Stimulated activated effector memory CD8-positive, alpha-beta T cell treated with anti-CD3 and anti-CD28 coated beads, Interleukin-12 subunit alpha, Interleukin-12 subunit beta, amount 100 ng/mL, for 72 hours (primary cell): ENCODE measurements at regions not wholly inside any gene's neighbourhood (a gene's known extent, or its start where the extent isn't known, plus 50 kb on each side); places are given as distances from the start of the nearest gene placed in this dataset.
A peak's percentile ranks its signal among the peaks of the same experiment; 100 is the strongest.

ENCODE experiments used
- ATAC-seq: fragments of 150-1000 bp; cut with Tn5 transposase; 2 replicates; pipeline ENCODE4 v1.10.0; 2021
- DNase-seq, 2 donors: peaks; one replicate each; pipeline ENCODE4 v3.0.0; 2021 to 2022; ENCODE audit warnings: low spot score in 2 of 2
- H3K27ac Mint-ChIP-seq: one replicate; pipeline ENCODE4 v1.8.0; 2022; ENCODE audit warnings: mild to moderate bottlenecking, mixed read lengths
- H3K36me3 Mint-ChIP-seq: one replicate; pipeline ENCODE4 v1.8.0; 2022; ENCODE audit warnings: mild to moderate bottlenecking, mixed read lengths
- H3K4me1 Mint-ChIP-seq: one replicate; pipeline ENCODE4 v1.8.0; 2022; ENCODE audit warnings: mixed read lengths
- H3K4me3 Mint-ChIP-seq: one replicate; pipeline ENCODE4 v1.8.0; 2022; ENCODE audit warnings: mild to moderate bottlenecking, mixed read lengths
- H3K9me3 Mint-ChIP-seq: one replicate; pipeline ENCODE4 v1.8.0; 2022; ENCODE audit warnings: mixed read lengths

- no peak overlapping the region for H3K27ac Mint-ChIP-seq
- H3K9me3 Mint-ChIP-seq = no peaks in the 10 kb centered on the region
- H3K4me1 Mint-ChIP-seq = no peaks in the 10 kb centered on the region
- no peak for ATAC-seq
- no peak overlapping the region for H3K4me3 Mint-ChIP-seq
- no peak for DNase-seq
- no peaks in the 10 kb centered on the region for H3K36me3 Mint-ChIP-seq
Observed at GRCh38 chr5:82820961-82821845, 256.0 kb downstream of the TMEM167A start.

- DNase-seq (no peak), ATAC-seq (peak; percentile 48)
- H3K4me3 Mint-ChIP-seq = no peak overlapping the region
- H3K9me3 Mint-ChIP-seq = no peaks in the 10 kb centered on the region
- H3K36me3 Mint-ChIP-seq = no peaks in the 10 kb centered on the region
- H3K27ac Mint-ChIP-seq = no peak overlapping the region
- no peaks in the 10 kb centered on the region for H3K4me1 Mint-ChIP-seq
Observed at GRCh38 chr5:82820188-82820587, 257.0 kb downstream of the TMEM167A start.

- no peaks in the 10 kb centered on the region for H3K9me3 Mint-ChIP-seq
- no peak for DNase-seq
- H3K4me3 Mint-ChIP-seq = no peak overlapping the region
- H3K4me1 Mint-ChIP-seq = no peaks in the 10 kb centered on the region
- no peak overlapping the region for H3K27ac Mint-ChIP-seq
- ATAC-seq = peak; percentile 45
- H3K36me3 Mint-ChIP-seq = no peaks in the 10 kb centered on the region
Observed at GRCh38 chr5:82817897-82818676, 259.1 kb downstream of the TMEM167A start.

GRCh38 chr5:82816926-82817325 is 260.3 kb downstream of the TMEM167A start:
- Mint-ChIP-seq H3K4me1 (no peaks in the 10 kb centered on the region), H3K4me3 (no peak overlapping the region), H3K36me3 (no peaks in the 10 kb centered on the region), H3K27ac (no peak overlapping the region), H3K9me3 (no peaks in the 10 kb centered on the region)
- no peak for DNase-seq
- ATAC-seq = no peak

GRCh38 chr5:82815871-82816270 is 261.3 kb downstream of the TMEM167A start:
- no peak overlapping the region for H3K27ac Mint-ChIP-seq
- no peak overlapping the region for H3K4me3 Mint-ChIP-seq
- no peak for DNase-seq
- H3K4me1 Mint-ChIP-seq = no peaks in the 10 kb centered on the region
- no peaks in the 10 kb centered on the region for H3K36me3 Mint-ChIP-seq
- H3K9me3 Mint-ChIP-seq = no peaks in the 10 kb centered on the region
- ATAC-seq = no peak

GRCh38 chr5:82813861-82814260 is 263.3 kb downstream of the TMEM167A start:
- no peak for DNase-seq
- H3K9me3 Mint-ChIP-seq = no peaks in the 10 kb centered on the region
- no peaks in the 10 kb centered on the region for H3K36me3 Mint-ChIP-seq
- no peak overlapping the region for H3K27ac Mint-ChIP-seq
- H3K4me1 Mint-ChIP-seq = no peaks in the 10 kb centered on the region
- ATAC-seq = no peak
- no peak overlapping the region for H3K4me3 Mint-ChIP-seq

GRCh38 chr5:82812575-82812974 is 264.6 kb downstream of the TMEM167A start:
- DNase-seq (no peak), ATAC-seq (no peak)
- H3K4me3 Mint-ChIP-seq = no peak overlapping the region
- H3K4me1 Mint-ChIP-seq = no peaks in the 10 kb centered on the region
- no peak overlapping the region for H3K27ac Mint-ChIP-seq
- no peaks in the 10 kb centered on the region for H3K36me3 Mint-ChIP-seq
- no peaks in the 10 kb centered on the region for H3K9me3 Mint-ChIP-seq

GRCh38 chr5:82811490-82811889 is 265.7 kb downstream of the TMEM167A start:
- no peaks in the 10 kb centered on the region for H3K4me1 Mint-ChIP-seq
- H3K27ac Mint-ChIP-seq = no peak overlapping the region
- ATAC-seq = no peak
- no peaks in the 10 kb centered on the region for H3K36me3 Mint-ChIP-seq
- H3K4me3 Mint-ChIP-seq = no peak overlapping the region
- no peaks in the 10 kb centered on the region for H3K9me3 Mint-ChIP-seq
- no peak for DNase-seq

- Mint-ChIP-seq H3K4me3 (no peak overlapping the region), H3K27ac (no peak overlapping the region), H3K36me3 (no peaks in the 10 kb centered on the region), H3K9me3 (no peaks in the 10 kb centered on the region), H3K4me1 (no peaks in the 10 kb centered on the region)
- no peak for DNase-seq
- ATAC-seq = no peak
Observed at GRCh38 chr5:82809420-82810143, 267.6 kb downstream of the TMEM167A start.

- Mint-ChIP-seq H3K4me1 (no peaks in the 10 kb centered on the region), H3K27ac (no peak overlapping the region), H3K36me3 (no peaks in the 10 kb centered on the region), H3K4me3 (no peak overlapping the region), H3K9me3 (no peaks in the 10 kb centered on the region)
- ATAC-seq (no peak), DNase-seq (no peak)
Observed at GRCh38 chr5:82808960-82809359, 268.2 kb downstream of the TMEM167A start.

- no peaks in the 10 kb centered on the region for H3K36me3 Mint-ChIP-seq
- H3K27ac Mint-ChIP-seq = no peak overlapping the region
- H3K4me3 Mint-ChIP-seq = no peak overlapping the region
- H3K9me3 Mint-ChIP-seq = no peaks in the 10 kb centered on the region
- DNase-seq = no peak
- no peak for ATAC-seq
- H3K4me1 Mint-ChIP-seq = no peaks in the 10 kb centered on the region
Observed at GRCh38 chr5:82807021-82807420, 270.2 kb downstream of the TMEM167A start.

GRCh38 chr5:82806513-82806912 is 270.7 kb downstream of the TMEM167A start:
- Mint-ChIP-seq H3K4me1 (no peaks in the 10 kb centered on the region), H3K36me3 (no peaks in the 10 kb centered on the region), H3K9me3 (no peaks in the 10 kb centered on the region), H3K4me3 (no peak overlapping the region), H3K27ac (no peak overlapping the region)
- DNase-seq = no peak
- no peak for ATAC-seq

- Mint-ChIP-seq H3K36me3 (no peaks in the 10 kb centered on the region), H3K4me1 (no peaks in the 10 kb centered on the region), H3K27ac (no peak overlapping the region), H3K4me3 (no peak overlapping the region), H3K9me3 (no peaks in the 10 kb centered on the region)
- ATAC-seq (peak; percentile 26), DNase-seq (no peak)
Observed at GRCh38 chr5:82804155-82804690, 273.0 kb downstream of the TMEM167A start.

- no peaks in the 10 kb centered on the region for H3K9me3 Mint-ChIP-seq
- H3K27ac Mint-ChIP-seq = no peak overlapping the region
- H3K4me3 Mint-ChIP-seq = no peak overlapping the region
- no peak for DNase-seq
- no peaks in the 10 kb centered on the region for H3K4me1 Mint-ChIP-seq
- no peaks in the 10 kb centered on the region for H3K36me3 Mint-ChIP-seq
- ATAC-seq = no peak
Observed at GRCh38 chr5:82802954-82803353, 274.2 kb downstream of the TMEM167A start.

GRCh38 chr5:82800826-82801225 is 276.4 kb downstream of the TMEM167A start:
- no peak for ATAC-seq
- H3K9me3 Mint-ChIP-seq = no peaks in the 10 kb centered on the region
- no peak overlapping the region for H3K27ac Mint-ChIP-seq
- no peaks in the 10 kb centered on the region for H3K36me3 Mint-ChIP-seq
- H3K4me1 Mint-ChIP-seq = no peaks in the 10 kb centered on the region
- DNase-seq = no peak
- no peak overlapping the region for H3K4me3 Mint-ChIP-seq
